Gastroesophageal sphincter (tissue), 3 donors: ENCODE measurements at regions not wholly inside any gene's neighbourhood (a gene's known extent, or its start where the extent isn't known, plus 50 kb on each side); places are given as distances from the start of the nearest gene placed in this dataset.

Source experiments
- CTCF ChIP-seq, 4 experiments: fragments of 200-600 bp in 2 of 4; fragments of 450-650 bp in 2 of 4; sonication (generic) in 1 of 4; IDR thresholded peaks; one replicate each; pipeline ENCODE4 v1.5.1; 2017 to 2019; ENCODE audit warnings: antibody characterized with exemption in 4 of 4, mild to moderate bottlenecking in 2 of 4, moderate library complexity in 2 of 4
- EP300 ChIP-seq: sonication (generic); formaldehyde crosslinking; IDR thresholded peaks from one replicate; pipeline ENCODE4 v1.6.1; 2017; ENCODE audit warnings: antibody characterized with exemption, mild to moderate bottlenecking
- POLR2A ChIP-seq, 2 donors: fragments of 450-650 bp; IDR thresholded peaks; one replicate each; pipeline ENCODE4 v1.6.1; 2017; ENCODE audit warnings: antibody characterized with exemption in 2 of 2, mild to moderate bottlenecking in 2 of 2, moderate library complexity in 1 of 2
- POLR2AphosphoS5 ChIP-seq: sonication (generic); formaldehyde crosslinking; IDR thresholded peaks from one replicate; pipeline ENCODE4 v1.6.1; 2017; ENCODE audit warnings: antibody characterized with exemption

- TF ChIP-seq CTCF (IDR thresholded peaks at IDR 0.05) (no peak), POLR2A (IDR thresholded peaks at IDR 0.05) (no peak), POLR2AphosphoS5 (no peak), EP300 (no peak)
Observed at GRCh38 chr2:194087089-194087958, 1569.7 kb upstream of the SLC39A10 start.
